SK-N-SH (cell line): ENCODE measurements at regions not wholly inside any gene's neighbourhood (a gene's known extent, or its start where the extent isn't known, plus 50 kb on each side); places are given as distances from the start of the nearest gene placed in this dataset.

Experiments
- CTCF ChIP-seq: fragments of 200-600 bp; sonication (generic); IDR thresholded peaks from 2 replicates; pipeline ENCODE4 v1.6.1; 2017; ENCODE audit warnings: antibody characterized with exemption, mild to moderate bottlenecking, moderate library complexity
- FOXM1 ChIP-seq: IDR thresholded peaks from 2 replicates; pipeline ENCODE4 v1.4.0; 2012; ENCODE audit warnings: low read depth, mild to moderate bottlenecking
- GABPA ChIP-seq: IDR thresholded peaks from 2 replicates; pipeline ENCODE4 v1.4.0; 2012; ENCODE audit warnings: low read depth, mild to moderate bottlenecking
- JUND ChIP-seq: IDR thresholded peaks from 2 replicates; pipeline ENCODE4 v1.4.0; 2012
- POLR2AphosphoS5 ChIP-seq: IDR thresholded peaks from 2 replicates; pipeline ENCODE4 v1.6.1; 2012; ENCODE audit warnings: low read depth, low read length
- TEAD4 ChIP-seq: IDR thresholded peaks from 2 replicates; pipeline ENCODE4 v1.4.0; 2012; ENCODE audit warnings: mild to moderate bottlenecking, borderline replicate concordance; ENCODE audit not compliant: insufficient read depth
- USF1 ChIP-seq: IDR thresholded peaks from 2 replicates; pipeline ENCODE4 v1.4.0; 2012; ENCODE audit warnings: low read depth, borderline replicate concordance
- YY1 ChIP-seq: IDR thresholded peaks from 2 replicates; pipeline ENCODE4 v1.4.0; 2012; ENCODE audit warnings: low read depth, mild to moderate bottlenecking
- ZBTB33 ChIP-seq: IDR thresholded peaks from 2 replicates; pipeline ENCODE4 v1.4.0; 2012; ENCODE audit warnings: low read depth, borderline replicate concordance

- TF ChIP-seq FOXM1 = no peak
- TF ChIP-seq ZBTB33 = no peak
- TF ChIP-seq CTCF = no peak
- no peak for TF ChIP-seq POLR2AphosphoS5
- no peak for TF ChIP-seq JUND
- no peak for TF ChIP-seq TEAD4
- TF ChIP-seq GABPA = no peak
- TF ChIP-seq YY1 = no peak
- TF ChIP-seq USF1 = no peak
Observed at GRCh38 chrX:28223991-28224390, 242.7 kb upstream of the DCAF8L1 start.
